PC-3 (cell line): ENCODE measurements at regions not wholly inside any gene's neighbourhood (a gene's known extent, or its start where the extent isn't known, plus 50 kb on each side); places are given as distances from the start of the nearest gene placed in this dataset.

Source experiments
- EZH2 ChIP-seq: fragments of 300-600 bp; sonication (generic); IDR thresholded peaks from one replicate; pipeline ENCODE4 v1.6.1; 2017; ENCODE audit warnings: antibody characterized with exemption, mild to moderate bottlenecking, low read length; ENCODE audit not compliant: unreplicated experiment
- TF ChIP-seq, protein P1 (sequence below): fragments of 300-600 bp; sonication (generic); conservative IDR thresholded peaks from 2 replicates; pipeline ENCODE4 v1.5.1; 2017; ENCODE audit warnings: antibody characterized with exemption, low read depth, mild to moderate bottlenecking, low read length

DNA sequence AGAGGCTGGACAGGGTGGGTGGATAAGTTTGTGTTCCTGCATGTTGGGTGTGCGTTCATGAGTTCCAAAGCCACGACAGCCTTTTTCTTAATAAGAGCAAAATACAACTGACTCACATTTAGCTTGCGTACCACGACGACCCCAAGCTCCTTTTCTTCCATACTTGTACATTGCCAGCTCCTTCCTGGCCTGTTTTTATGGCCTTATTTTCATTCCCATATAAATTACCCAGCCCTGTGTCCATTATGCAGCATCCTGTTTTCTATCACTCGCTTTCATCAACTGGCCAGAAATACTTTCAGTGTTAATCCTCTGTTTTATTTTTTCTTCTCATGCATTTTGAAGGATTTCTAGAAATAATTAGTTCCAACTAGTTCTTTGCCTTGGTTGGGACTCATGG lies 499.1 kb downstream of the FOXO1 start:
- TF ChIP-seq, protein P1, sequence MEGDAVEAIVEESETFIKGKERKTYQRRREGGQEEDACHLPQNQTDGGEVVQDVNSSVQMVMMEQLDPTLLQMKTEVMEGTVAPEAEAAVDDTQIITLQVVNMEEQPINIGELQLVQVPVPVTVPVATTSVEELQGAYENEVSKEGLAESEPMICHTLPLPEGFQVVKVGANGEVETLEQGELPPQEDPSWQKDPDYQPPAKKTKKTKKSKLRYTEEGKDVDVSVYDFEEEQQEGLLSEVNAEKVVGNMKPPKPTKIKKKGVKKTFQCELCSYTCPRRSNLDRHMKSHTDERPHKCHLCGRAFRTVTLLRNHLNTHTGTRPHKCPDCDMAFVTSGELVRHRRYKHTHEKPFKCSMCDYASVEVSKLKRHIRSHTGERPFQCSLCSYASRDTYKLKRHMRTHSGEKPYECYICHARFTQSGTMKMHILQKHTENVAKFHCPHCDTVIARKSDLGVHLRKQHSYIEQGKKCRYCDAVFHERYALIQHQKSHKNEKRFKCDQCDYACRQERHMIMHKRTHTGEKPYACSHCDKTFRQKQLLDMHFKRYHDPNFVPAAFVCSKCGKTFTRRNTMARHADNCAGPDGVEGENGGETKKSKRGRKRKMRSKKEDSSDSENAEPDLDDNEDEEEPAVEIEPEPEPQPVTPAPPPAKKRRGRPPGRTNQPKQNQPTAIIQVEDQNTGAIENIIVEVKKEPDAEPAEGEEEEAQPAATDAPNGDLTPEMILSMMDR = no peak
- no peak for TF ChIP-seq EZH2
